ENCODE measurements at regions not wholly inside any gene's neighbourhood (a gene's known extent, or its start where the extent isn't known, plus 50 kb on each side); places are given as distances from the start of the nearest gene placed in this dataset.

- Mint-ChIP-seq H3K36me3 (ENCODE audit: insufficient read depth in 1 of 3, low read depth in 3 of 3) (no peaks in the 10 kb centered on the region; a peak in 1 of 7 replicates), H3K4me3 (no peak overlapping the region), H3K27ac (no peak overlapping the region; a peak in 1 of 7 replicates), H3K4me1 (peaks cover 58 to 65% of the 10 kb centered on the region in 2 experiments), H3K9me3 (no peaks in the 10 kb centered on the region; a peak in 1 of 5 replicates), H3K27me3 (ENCODE audit: low read depth) (peaks cover 45% of the 10 kb centered on the region)
- no peaks in the 10 kb centered on the region for H3K79me2 ChIP-seq (ENCODE audit: insufficient read depth, low read length)
- no peak overlapping the region for H2BK120ac ChIP-seq (ENCODE audit: low read depth, low read length, poor library complexity, severe bottlenecking)
- peak overlapping the region; percentile 43 for H4K5ac ChIP-seq (ENCODE audit: insufficient read length, low read depth, low read length)
- no peak overlapping the region for H3K4ac ChIP-seq (ENCODE audit: low read depth, low read length)
- H2AFZ ChIP-seq (ENCODE audit: low read length), result no peak overlapping the region
- no peak overlapping the region for H4K8ac ChIP-seq (replicated peaks; ENCODE audit: insufficient read length, low read depth, low read length)
- H2BK15ac ChIP-seq (ENCODE audit: low read depth, low read length), result no peak overlapping the region
- no peak overlapping the region for H3K27ac ChIP-seq (ENCODE audit: insufficient read length, low read depth, low read length)
- H3K79me1 ChIP-seq (ENCODE audit: insufficient read depth, low read depth, low read length, poor library complexity, severe bottlenecking), result no peaks in the 10 kb centered on the region
- no peak for DNase-seq
- H2BK5ac ChIP-seq (ENCODE audit: insufficient read length, low read length), result no peak overlapping the region
- peak overlapping the region; percentile 25 for H3K9ac ChIP-seq (ENCODE audit: extremely low read depth, insufficient read length, low read length)
- no CpG with 5 or more reads among the region's 14 CpGs for WGBS (ENCODE audit: extremely low coverage, insufficient read length, low lambda C conversion rate)
- H3K27me3 ChIP-seq (ENCODE audit: insufficient read depth, low read length), result no peaks in the 10 kb centered on the region; the same call in 1 of the 2 replicates
- peaks cover 15% of the 10 kb centered on the region for H3K23me2 ChIP-seq (ENCODE audit: insufficient read length, low read depth, low read length, poor library complexity, severe bottlenecking)
- H2AK5ac ChIP-seq (ENCODE audit: insufficient read length, low read length), result no peak overlapping the region
- no peak overlapping the region for H3K56ac ChIP-seq (ENCODE audit: insufficient read length, low read depth, low read length)
- H3K18ac ChIP-seq (ENCODE audit: insufficient read length, low read depth, low read length), result no peak overlapping the region
- H4K91ac ChIP-seq (ENCODE audit: insufficient read length, low read depth, low read length), result no peak overlapping the region
- no peak overlapping the region; the same call in 1 of the 2 replicates for H3K14ac ChIP-seq (ENCODE audit: insufficient read depth, low read length)
- H3K23ac ChIP-seq (ENCODE audit: insufficient read length, low read depth, low read length), result peak overlapping the region; percentile 63
- H3K9me3 ChIP-seq (ENCODE audit: control insufficient read depth, low read depth, low read length), result no peaks in the 10 kb centered on the region
- H4K20me1 ChIP-seq (ENCODE audit: control insufficient read depth, insufficient read depth, insufficient read length), result no peaks in the 10 kb centered on the region
- H3K4me1 ChIP-seq (ENCODE audit: insufficient read depth, low read length), result peaks cover 3% of the 10 kb centered on the region; the same call in 1 of the 2 replicates
- no peak overlapping the region for H2BK20ac ChIP-seq (ENCODE audit: low read depth, low read length, poor library complexity, severe bottlenecking)
- TF ChIP-seq, protein P1, sequence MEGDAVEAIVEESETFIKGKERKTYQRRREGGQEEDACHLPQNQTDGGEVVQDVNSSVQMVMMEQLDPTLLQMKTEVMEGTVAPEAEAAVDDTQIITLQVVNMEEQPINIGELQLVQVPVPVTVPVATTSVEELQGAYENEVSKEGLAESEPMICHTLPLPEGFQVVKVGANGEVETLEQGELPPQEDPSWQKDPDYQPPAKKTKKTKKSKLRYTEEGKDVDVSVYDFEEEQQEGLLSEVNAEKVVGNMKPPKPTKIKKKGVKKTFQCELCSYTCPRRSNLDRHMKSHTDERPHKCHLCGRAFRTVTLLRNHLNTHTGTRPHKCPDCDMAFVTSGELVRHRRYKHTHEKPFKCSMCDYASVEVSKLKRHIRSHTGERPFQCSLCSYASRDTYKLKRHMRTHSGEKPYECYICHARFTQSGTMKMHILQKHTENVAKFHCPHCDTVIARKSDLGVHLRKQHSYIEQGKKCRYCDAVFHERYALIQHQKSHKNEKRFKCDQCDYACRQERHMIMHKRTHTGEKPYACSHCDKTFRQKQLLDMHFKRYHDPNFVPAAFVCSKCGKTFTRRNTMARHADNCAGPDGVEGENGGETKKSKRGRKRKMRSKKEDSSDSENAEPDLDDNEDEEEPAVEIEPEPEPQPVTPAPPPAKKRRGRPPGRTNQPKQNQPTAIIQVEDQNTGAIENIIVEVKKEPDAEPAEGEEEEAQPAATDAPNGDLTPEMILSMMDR (conservative IDR thresholded peaks at IDR 0.05), result no peak
- no peak overlapping the region for H3K4me2 ChIP-seq (ENCODE audit: insufficient read depth, insufficient read length, low read length)
- no peak overlapping the region for H2BK12ac ChIP-seq (ENCODE audit: insufficient read length, low read depth, low read length)
- no peak overlapping the region for H3T11ph ChIP-seq (ENCODE audit: low read length)
These were observed 53.3 kb upstream of the PSD2 start for GRCh38 chr5:139742173-139742903.
